ENCODE measurements at regions not wholly inside any gene's neighbourhood (a gene's known extent, or its start where the extent isn't known, plus 50 kb on each side); places are given as distances from the start of the nearest gene placed in this dataset.

DNA sequence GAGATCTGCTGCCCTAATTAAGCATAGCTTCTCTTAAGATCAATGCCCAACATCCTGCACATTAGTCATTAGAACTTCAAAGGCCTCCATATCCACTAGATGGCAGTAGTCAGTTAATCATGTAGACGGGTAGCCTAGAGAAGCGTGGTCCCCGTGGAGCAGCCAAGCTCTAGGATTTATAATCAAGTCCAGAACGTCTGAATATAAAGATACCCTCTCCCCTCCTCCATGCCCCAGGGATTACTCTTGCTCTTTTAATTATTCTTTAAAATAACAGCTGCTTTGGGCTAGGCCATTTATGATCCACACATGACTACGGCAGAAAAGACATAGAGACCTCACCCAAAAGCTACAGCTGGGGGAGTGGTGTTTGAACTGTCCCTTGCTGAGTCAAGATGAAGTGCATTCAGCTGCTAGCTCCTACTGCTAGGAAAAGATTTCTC is 327.6 kb upstream of the PLET1 start:
- Histone ChIP-seq H3K9me3 (no peaks in the 10 kb centered on the region), H3K27me3 (replicated peaks; ENCODE audit: insufficient read depth) (no peaks in the 10 kb centered on the region), H3K27ac (no peak overlapping the region), H3K4me1 (ENCODE audit: control insufficient read depth in 1 of 2, low read depth in 2 of 2) (peaks cover 0 to 11% of the 10 kb centered on the region in 2 donors), H3K4me3 (no peak overlapping the region), H3K36me3 (no peaks in the 10 kb centered on the region)
- TF ChIP-seq, protein P1, sequence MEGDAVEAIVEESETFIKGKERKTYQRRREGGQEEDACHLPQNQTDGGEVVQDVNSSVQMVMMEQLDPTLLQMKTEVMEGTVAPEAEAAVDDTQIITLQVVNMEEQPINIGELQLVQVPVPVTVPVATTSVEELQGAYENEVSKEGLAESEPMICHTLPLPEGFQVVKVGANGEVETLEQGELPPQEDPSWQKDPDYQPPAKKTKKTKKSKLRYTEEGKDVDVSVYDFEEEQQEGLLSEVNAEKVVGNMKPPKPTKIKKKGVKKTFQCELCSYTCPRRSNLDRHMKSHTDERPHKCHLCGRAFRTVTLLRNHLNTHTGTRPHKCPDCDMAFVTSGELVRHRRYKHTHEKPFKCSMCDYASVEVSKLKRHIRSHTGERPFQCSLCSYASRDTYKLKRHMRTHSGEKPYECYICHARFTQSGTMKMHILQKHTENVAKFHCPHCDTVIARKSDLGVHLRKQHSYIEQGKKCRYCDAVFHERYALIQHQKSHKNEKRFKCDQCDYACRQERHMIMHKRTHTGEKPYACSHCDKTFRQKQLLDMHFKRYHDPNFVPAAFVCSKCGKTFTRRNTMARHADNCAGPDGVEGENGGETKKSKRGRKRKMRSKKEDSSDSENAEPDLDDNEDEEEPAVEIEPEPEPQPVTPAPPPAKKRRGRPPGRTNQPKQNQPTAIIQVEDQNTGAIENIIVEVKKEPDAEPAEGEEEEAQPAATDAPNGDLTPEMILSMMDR (IDR thresholded peaks at IDR 0.05): peak; percentile 74
- DNase-seq (ENCODE audit: low spot score) (peak; percentile 13), ATAC-seq (ENCODE audit: insufficient number of reproducible peaks, low FRiP score, low read depth) (peak; percentile 47)

DNA sequence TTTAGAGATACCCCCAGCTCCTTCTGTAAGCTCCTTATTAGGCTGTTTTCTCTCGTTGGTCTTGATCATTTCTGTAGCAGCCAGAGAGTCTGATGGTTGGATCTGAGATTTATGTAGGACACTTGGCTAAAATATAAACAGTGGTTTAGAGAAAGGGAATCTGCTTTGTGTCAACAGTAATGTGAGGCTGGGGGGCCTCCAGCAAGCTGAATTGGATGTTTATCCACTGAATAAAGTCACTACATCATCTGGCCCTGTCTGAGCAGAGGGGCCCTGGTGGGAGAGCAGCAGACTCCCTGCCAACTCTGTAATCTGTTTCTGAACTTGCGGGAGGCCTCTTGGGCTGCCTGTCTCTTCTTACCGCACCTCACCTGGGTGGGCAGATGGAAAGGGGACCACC is 328.5 kb upstream of the PLET1 start:
- ATAC-seq (ENCODE audit: insufficient number of reproducible peaks, low FRiP score, low read depth): no peak
- no peaks in the 10 kb centered on the region for H3K27me3 ChIP-seq (replicated peaks; ENCODE audit: insufficient read depth)
- H3K4me3 ChIP-seq: no peak overlapping the region
- H3K4me1 ChIP-seq (ENCODE audit: control insufficient read depth in 1 of 2, low read depth in 2 of 2): peaks cover 0 to 11% of the 10 kb centered on the region in 2 donors
- H3K27ac ChIP-seq: no peak overlapping the region
- H3K9me3 ChIP-seq: no peaks in the 10 kb centered on the region
- TF ChIP-seq, protein P1 (IDR thresholded peaks at IDR 0.05): no peak
- no peak for DNase-seq (ENCODE audit: low spot score)
- H3K36me3 ChIP-seq: no peaks in the 10 kb centered on the region

DNA sequence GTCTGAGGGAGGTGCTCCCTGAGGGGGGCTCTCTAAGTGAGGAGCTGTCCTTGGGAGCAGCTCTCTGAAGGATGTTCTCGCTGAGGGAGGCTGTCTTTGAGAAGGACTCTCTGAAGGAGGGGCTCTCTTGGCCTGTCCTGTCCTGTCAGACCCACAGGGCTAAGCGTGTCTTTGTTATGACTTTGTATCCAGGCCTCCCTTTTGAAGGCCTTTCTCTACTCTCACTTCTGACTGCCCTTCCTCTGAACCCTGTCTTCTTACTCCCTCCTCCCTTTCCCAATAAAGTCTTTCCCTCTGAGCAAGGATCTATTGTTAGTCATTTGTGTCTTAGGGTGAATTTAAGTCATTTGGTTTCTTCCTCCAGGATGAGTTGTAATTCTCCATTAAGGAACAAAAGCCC is 330.1 kb upstream of the PLET1 start:
- H3K4me3 ChIP-seq: no peak overlapping the region
- no peaks in the 10 kb centered on the region for H3K9me3 ChIP-seq
- no peaks in the 10 kb centered on the region for H3K27me3 ChIP-seq (replicated peaks; ENCODE audit: insufficient read depth)
- ATAC-seq (ENCODE audit: insufficient number of reproducible peaks, low FRiP score, low read depth) (no peak), DNase-seq (ENCODE audit: low spot score) (no peak)
- H3K27ac ChIP-seq: no peak overlapping the region
- no peaks in the 10 kb centered on the region for H3K36me3 ChIP-seq
- TF ChIP-seq, protein P1 (IDR thresholded peaks at IDR 0.05): no peak
- peaks cover 0 to 11% of the 10 kb centered on the region in 2 donors for H3K4me1 ChIP-seq (ENCODE audit: control insufficient read depth in 1 of 2, low read depth in 2 of 2)

DNA sequence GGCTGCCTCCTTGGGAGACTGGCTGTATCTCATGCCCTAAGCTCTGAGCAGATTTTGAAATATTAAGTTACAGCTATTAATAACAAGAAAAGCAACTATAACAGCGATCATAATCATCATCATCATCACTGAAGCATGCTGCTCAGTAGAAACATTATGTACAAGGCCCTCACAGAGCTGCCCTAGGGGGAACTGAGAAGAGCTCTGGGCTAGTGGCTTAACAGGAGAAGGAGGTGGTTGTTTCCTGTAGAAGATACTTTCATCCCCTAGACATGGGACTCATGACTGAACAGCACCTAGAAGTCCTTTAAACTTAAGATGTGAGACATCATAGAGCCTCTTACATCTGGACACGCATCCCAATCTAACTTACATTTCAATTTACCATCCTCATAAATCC is 332.8 kb upstream of the PLET1 start:
- DNase-seq (ENCODE audit: low spot score): no peak
- TF ChIP-seq, protein P1 (IDR thresholded peaks at IDR 0.05): no peak
- Histone ChIP-seq H3K27me3 (replicated peaks; ENCODE audit: insufficient read depth) (no peaks in the 10 kb centered on the region), H3K27ac (no peak overlapping the region), H3K4me1 (ENCODE audit: control insufficient read depth in 1 of 2, low read depth in 2 of 2) (peaks cover 0 to 11% of the 10 kb centered on the region in 2 donors), H3K36me3 (no peaks in the 10 kb centered on the region), H3K9me3 (no peaks in the 10 kb centered on the region), H3K4me3 (no peak overlapping the region)
- ATAC-seq (ENCODE audit: insufficient number of reproducible peaks, low FRiP score, low read depth): no peak

DNA sequence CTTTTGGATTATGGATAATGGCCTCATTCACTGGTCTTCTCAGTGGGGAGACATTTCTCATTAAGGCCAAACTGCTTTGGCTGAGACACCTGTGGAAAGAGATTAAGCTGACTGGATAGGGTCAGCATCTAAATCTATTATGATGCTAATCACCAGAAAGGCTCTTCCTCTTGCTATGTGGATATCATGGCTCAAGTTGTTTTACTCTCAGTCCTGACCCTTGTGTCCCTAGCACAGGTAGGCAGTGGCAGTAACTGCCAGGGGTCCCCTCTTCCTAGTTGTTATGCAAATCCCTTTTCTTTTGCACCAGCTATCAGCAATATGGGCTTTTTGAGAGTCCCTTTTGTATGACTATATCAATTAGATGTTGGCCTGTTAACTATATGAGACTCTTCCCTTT is 335.7 kb upstream of the PLET1 start:
- TF ChIP-seq, protein P1 (IDR thresholded peaks at IDR 0.05): no peak
- Histone ChIP-seq H3K9me3 (no peaks in the 10 kb centered on the region), H3K27ac (no peak overlapping the region), H3K27me3 (replicated peaks; ENCODE audit: insufficient read depth) (no peaks in the 10 kb centered on the region), H3K4me1 (ENCODE audit: control insufficient read depth in 1 of 2, low read depth in 2 of 2) (peaks cover 0 to 3% of the 10 kb centered on the region in 2 donors), H3K36me3 (no peaks in the 10 kb centered on the region), H3K4me3 (no peak overlapping the region)
- DNase-seq (ENCODE audit: low spot score): no peak
- no peak for ATAC-seq (ENCODE audit: insufficient number of reproducible peaks, low FRiP score, low read depth)
